Keratinocyte (primary cell): ENCODE measurements at regions not wholly inside any gene's neighbourhood (a gene's known extent, or its start where the extent isn't known, plus 50 kb on each side); places are given as distances from the start of the nearest gene placed in this dataset.

Experiments
- DNase-seq: peaks from one replicate; pipeline ENCODE4 v3.0.0-alpha.2; 2011; ENCODE audit warnings: low read depth, missing footprints, low spot score
- FAIRE-seq: peaks from 2 replicates; lab custom pipeline; 2011; peaks lifted over from hg19 to GRCh38; lab: Jason Lieb, UNC
- H2AFZ ChIP-seq: 2 replicates; pipeline ENCODE4 v1.6.0; 2012; ENCODE audit warnings: low read length, control low read depth, inconsistent platforms; ENCODE audit not compliant: control insufficient read depth
- H3K27ac ChIP-seq: 2 replicates; pipeline ENCODE4 v1.5.1; 2011; ENCODE audit warnings: low read length; ENCODE audit not compliant: control insufficient read depth, insufficient read depth
- H3K27me3 ChIP-seq: 3 replicates; pipeline ENCODE4 v1.6.0; 2011; ENCODE audit warnings: low read length; ENCODE audit not compliant: control insufficient read depth, insufficient read depth; ENCODE audit errors: extremely low read depth
- H3K36me3 ChIP-seq, 2 experiments: 2 replicates in 1 of 2; 3 replicates in 1 of 2; pipeline ENCODE4 v1.5.1; 2011; ENCODE audit warnings: low read length in 2 of 2, mild to moderate bottlenecking in 1 of 2; ENCODE audit not compliant: control insufficient read depth in 2 of 2, insufficient read depth in 2 of 2; ENCODE audit errors: extremely low read depth in 1 of 2
- H3K4me1 ChIP-seq: 3 replicates; pipeline ENCODE4 v1.5.1; 2011; ENCODE audit warnings: low read length; ENCODE audit not compliant: control insufficient read depth, insufficient read depth; ENCODE audit errors: extremely low read depth
- H3K4me2 ChIP-seq: 3 replicates; pipeline ENCODE4 v1.6.0; 2011; ENCODE audit warnings: low read depth, low read length; ENCODE audit not compliant: control insufficient read depth, insufficient read depth; ENCODE audit errors: extremely low read depth
- H3K4me3 ChIP-seq, 3 experiments: fragments of 200-600 bp in 1 of 3; sonication (generic) in 1 of 3; 2 replicates in 2 of 3; 3 replicates in 1 of 3; pipeline ENCODE4 v1.5.1; 2011 to 2016; ENCODE audit warnings: low read length in 3 of 3, mild to moderate bottlenecking in 3 of 3, control low read depth in 2 of 3, inconsistent platforms in 1 of 3, low read depth in 1 of 3, mixed read lengths in 1 of 3, mixed run types in 1 of 3, moderate library complexity in 1 of 3; ENCODE audit not compliant: control insufficient read depth in 2 of 3, insufficient read depth in 2 of 3; ENCODE audit errors: extremely low read depth in 1 of 3
- H3K79me2 ChIP-seq: 2 replicates; pipeline ENCODE4 v1.6.0; 2012; ENCODE audit warnings: low read length; ENCODE audit not compliant: control insufficient read depth, insufficient read depth
- H3K9ac ChIP-seq: 3 replicates; pipeline ENCODE4 v1.6.0; 2011; ENCODE audit warnings: low read length; ENCODE audit not compliant: control insufficient read depth, insufficient read depth; ENCODE audit errors: extremely low read depth
- H3K9me1 ChIP-seq: 3 replicates; pipeline ENCODE4 v1.6.0; 2011; ENCODE audit warnings: low read length; ENCODE audit not compliant: control insufficient read depth, insufficient read depth; ENCODE audit errors: extremely low read depth
- H3K9me3 ChIP-seq: 2 replicates; pipeline ENCODE4 v1.5.1; 2012; ENCODE audit warnings: low read depth, low read length; ENCODE audit not compliant: control insufficient read depth
- H4K20me1 ChIP-seq: 3 replicates; pipeline ENCODE4 v1.6.0; 2011; ENCODE audit warnings: low read length; ENCODE audit not compliant: control insufficient read depth, insufficient read depth; ENCODE audit errors: extremely low read depth
- EZH2 ChIP-seq: IDR thresholded peaks from one replicate; pipeline ENCODE4 v1.6.1; 2012; ENCODE audit warnings: inconsistent platforms, mild to moderate bottlenecking, low read length, moderate library complexity
- dilution Hi-C: fragments of 300-500 bp; cut with MboI; formaldehyde crosslinking; loops from one replicate; pipeline ENCODE4 v1.7.0; 2020; ENCODE audit warnings: low sequenced_read_pairs; ENCODE audit not compliant: extremely low pct_ligation_motif_present
- TF ChIP-seq, protein P1 (sequence below), 3 experiments: IDR thresholded peaks in 1 of 3; conservative IDR thresholded peaks in 1 of 3; optimal IDR thresholded peaks in 1 of 3; 2 replicates in 2 of 3; 3 replicates in 1 of 3; pipeline versions ENCODE3 to v1.5.1; 2011; ENCODE audit warnings: low read length in 3 of 3, mild to moderate bottlenecking in 3 of 3, moderate library complexity in 2 of 3, control low read depth in 1 of 3, inconsistent platforms in 1 of 3; ENCODE audit not compliant: insufficient read depth in 2 of 3; ENCODE audit errors: extremely low read depth in 1 of 3

- dilution Hi-C loops = no loop called here
- Histone ChIP-seq H3K36me3 (no peaks in the 10 kb centered on the region), H3K9me3 (no peaks in the 10 kb centered on the region), H3K79me2 (no peaks in the 10 kb centered on the region), H3K4me2 (no peak overlapping the region), H3K27ac (no peak overlapping the region), H3K27me3 (no peaks in the 10 kb centered on the region), H4K20me1 (no peaks in the 10 kb centered on the region), H3K4me3 (no peak overlapping the region), H3K4me1 (no peaks in the 10 kb centered on the region), H2AFZ (no peak overlapping the region), H3K9ac (no peak overlapping the region), H3K9me1 (no peaks in the 10 kb centered on the region)
- DNase-seq = no peak
- no peak for FAIRE-seq
- TF ChIP-seq, protein P1, sequence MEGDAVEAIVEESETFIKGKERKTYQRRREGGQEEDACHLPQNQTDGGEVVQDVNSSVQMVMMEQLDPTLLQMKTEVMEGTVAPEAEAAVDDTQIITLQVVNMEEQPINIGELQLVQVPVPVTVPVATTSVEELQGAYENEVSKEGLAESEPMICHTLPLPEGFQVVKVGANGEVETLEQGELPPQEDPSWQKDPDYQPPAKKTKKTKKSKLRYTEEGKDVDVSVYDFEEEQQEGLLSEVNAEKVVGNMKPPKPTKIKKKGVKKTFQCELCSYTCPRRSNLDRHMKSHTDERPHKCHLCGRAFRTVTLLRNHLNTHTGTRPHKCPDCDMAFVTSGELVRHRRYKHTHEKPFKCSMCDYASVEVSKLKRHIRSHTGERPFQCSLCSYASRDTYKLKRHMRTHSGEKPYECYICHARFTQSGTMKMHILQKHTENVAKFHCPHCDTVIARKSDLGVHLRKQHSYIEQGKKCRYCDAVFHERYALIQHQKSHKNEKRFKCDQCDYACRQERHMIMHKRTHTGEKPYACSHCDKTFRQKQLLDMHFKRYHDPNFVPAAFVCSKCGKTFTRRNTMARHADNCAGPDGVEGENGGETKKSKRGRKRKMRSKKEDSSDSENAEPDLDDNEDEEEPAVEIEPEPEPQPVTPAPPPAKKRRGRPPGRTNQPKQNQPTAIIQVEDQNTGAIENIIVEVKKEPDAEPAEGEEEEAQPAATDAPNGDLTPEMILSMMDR (optimal IDR thresholded peaks at IDR 0.05 in 1 of 3, IDR thresholded peaks at IDR 0.05 in 1 of 3, conservative IDR thresholded peaks at IDR 0.05 in 1 of 3; ENCODE audit: extremely low read depth in 1 of 3, insufficient read depth in 2 of 3, low read length in 3 of 3) = no peak
- TF ChIP-seq EZH2 = no peak
These were observed 323.8 kb downstream of the TMEM167A start for GRCh38 chr5:82753374-82753773.

- Histone ChIP-seq H3K27me3 (no peaks in the 10 kb centered on the region), H3K4me2 (no peak overlapping the region), H3K4me1 (no peaks in the 10 kb centered on the region), H3K27ac (no peak overlapping the region), H2AFZ (no peak overlapping the region), H3K9me1 (no peaks in the 10 kb centered on the region), H4K20me1 (no peaks in the 10 kb centered on the region), H3K9me3 (no peaks in the 10 kb centered on the region), H3K79me2 (no peaks in the 10 kb centered on the region), H3K9ac (no peak overlapping the region), H3K4me3 (no peak overlapping the region), H3K36me3 (no peaks in the 10 kb centered on the region)
- no peak for FAIRE-seq
- dilution Hi-C loops = no loop called here
- TF ChIP-seq, protein P1 (optimal IDR thresholded peaks at IDR 0.05 in 1 of 3, IDR thresholded peaks at IDR 0.05 in 1 of 3, conservative IDR thresholded peaks at IDR 0.05 in 1 of 3; ENCODE audit: extremely low read depth in 1 of 3, insufficient read depth in 2 of 3, low read length in 3 of 3) = no peak
- TF ChIP-seq EZH2 = no peak
- no peak for DNase-seq
These were observed 327.8 kb downstream of the TMEM167A start for GRCh38 chr5:82749461-82749820.
